ENCODE measurements at regions not wholly inside any gene's neighbourhood (a gene's known extent, or its start where the extent isn't known, plus 50 kb on each side); places are given as distances from the start of the nearest gene placed in this dataset.
"Not testable (repeated sequence)": the region's sequence is repeated elsewhere in the genome, so short reads cannot be mapped to it uniquely, and the experiment has no call there.

DNA sequence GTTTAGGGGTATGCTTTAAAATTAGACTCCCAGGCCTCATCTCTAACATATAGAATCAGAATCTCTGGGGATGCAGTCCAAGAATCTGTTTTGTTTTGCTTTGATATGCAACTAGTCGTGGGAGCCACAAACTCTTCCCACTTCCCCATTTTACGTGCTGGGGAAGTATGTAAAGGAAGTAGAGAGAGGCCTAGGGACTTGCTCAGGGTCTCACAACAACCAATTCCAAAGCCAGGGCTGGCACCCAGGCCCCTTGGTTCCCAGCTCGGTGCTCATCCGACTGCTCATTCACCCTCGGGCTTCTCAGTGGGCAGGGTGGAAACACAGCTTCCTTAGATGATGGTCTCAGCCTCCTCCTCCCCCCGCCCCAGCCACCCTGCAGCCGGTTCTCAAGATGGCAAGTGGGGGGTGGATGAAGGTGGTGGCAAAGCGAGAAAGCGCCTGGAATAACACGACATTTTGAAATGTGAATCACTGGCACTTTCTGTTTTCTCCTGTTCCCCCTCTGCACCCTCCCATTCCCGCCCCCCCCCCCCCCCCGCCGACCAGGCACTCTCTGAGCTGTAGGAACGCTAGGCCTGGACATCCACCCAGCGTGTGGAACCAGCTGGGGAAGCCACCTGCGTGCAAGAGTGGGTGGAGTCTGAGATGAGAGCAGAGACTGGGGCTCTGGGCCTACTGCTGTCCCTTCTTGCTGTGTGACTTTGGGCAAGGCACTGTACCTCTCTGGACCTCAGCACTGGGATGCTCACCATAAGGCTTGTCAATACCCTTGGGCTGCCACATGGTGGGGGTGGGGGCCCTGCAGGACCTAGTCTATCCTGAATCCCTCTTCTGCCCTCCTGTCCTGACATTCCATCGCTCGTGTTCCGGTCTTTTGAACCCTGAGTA, 214.5 kb downstream of the RPLP1 start:
- peak in 2 of 3 donors; percentile 51 to 68 for DNase-seq (ENCODE audit: low read depth in 2 of 3, low spot score in 2 of 3)

DNA sequence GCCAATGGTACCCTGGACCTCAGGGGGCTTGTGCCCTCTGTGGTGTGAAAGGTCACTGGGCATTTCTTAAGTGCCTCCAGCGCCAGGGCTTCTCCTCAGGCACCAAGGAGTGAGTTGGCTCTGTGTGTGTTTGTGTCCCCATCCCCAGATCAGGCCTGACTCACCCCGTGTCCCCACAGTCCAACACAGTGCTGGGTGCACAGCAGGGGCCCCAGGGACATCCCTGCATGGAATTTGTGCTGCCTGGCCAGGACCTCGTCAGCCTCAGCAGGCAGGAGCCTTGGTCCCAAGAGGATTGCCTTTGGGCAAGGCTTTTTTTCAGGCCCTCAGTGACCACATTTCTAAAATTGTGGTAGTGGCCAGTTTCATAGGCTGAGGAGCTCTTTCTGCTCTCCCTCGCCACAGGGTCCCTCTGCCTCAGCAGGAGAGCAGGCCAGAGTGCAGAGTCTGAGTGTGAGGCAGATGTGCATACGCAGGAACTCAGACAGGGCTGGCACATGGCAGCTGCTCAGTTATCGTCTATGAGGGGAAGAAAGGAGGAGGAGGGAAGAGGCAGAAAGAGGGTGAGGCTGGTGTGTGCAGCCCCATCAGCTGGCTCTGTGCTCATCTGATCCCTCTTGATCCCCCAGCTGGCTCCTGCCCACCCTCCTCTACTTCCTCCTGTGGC, 215.6 kb downstream of the RPLP1 start:
- DNase-seq (ENCODE audit: low read depth in 2 of 3, low spot score in 2 of 3), result peak in 2 of 3 donors; percentile 11 to 36

DNA sequence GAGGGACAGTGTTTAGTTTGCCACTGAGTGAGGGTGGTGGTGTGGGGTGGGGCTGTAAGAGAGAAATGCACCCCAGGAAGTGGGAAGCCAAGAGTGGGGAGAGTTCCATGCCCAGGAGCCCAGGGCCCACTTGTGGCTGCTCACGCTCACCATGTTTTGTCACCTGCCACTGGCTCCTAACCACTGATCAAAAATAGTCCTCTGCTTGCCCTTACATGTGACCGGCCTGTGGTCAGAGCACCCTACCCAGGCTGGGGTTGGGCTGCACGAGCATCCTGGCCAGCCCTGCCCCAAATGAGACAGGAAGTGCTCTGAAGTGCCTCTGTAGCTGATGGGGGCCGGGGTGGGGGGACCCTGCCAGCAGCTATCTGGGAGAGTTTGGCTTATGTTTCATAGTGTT, 216.3 kb downstream of the RPLP1 start:
- peak in 2 of 3 donors; percentile 42 to 62 for DNase-seq (ENCODE audit: low read depth in 2 of 3, low spot score in 2 of 3)

DNA sequence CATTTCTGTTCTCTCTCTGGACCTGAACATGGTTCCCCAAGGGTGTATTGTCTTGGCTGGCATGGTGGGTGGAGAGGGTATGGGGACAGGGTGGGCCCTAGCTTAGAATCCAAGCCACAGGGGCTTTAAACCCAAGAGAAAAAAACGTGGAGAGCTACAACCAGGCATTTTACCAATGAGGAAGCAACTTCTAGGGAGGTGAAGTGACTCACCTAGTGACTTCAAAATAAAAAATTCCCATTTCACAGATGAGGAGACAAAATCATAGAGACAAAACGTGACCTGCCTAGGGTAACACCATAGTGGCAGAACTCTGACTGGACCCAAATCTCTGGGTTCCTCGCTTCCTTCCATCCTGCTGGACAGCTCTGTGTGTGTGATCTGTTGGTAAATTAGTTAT, 216.8 kb downstream of the RPLP1 start:
- no peak for DNase-seq (ENCODE audit: low read depth in 2 of 3, low spot score in 2 of 3)

DNA sequence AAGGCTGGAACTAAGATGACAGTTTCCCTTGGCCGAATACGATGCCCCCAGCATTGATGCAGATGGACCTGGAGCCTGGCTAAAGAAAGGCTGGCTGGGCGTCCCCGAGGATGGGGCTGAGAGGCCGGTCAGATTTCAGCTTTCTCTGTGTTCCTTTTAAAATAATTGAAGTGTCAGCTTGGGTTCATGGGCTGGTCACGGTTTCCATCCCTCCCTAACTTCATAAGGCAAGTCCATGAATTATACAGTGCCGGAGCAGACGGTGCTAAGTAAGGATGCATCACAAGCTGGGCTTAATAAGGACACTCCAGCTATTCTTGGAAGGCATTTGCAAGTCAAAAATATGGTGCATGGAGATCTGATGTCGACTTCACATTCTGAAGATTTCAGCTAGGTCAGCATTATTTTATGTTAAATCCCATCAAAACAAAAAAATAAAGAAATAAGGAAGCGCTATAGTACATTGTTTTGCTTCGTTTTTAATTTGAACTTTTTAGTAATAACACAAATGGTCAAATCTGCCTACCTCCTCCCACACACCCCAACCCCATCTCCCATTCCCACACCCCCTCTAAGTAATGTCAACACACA, 220.8 kb downstream of the RPLP1 start:
- no peak for DNase-seq (ENCODE audit: low read depth in 2 of 3, low spot score in 2 of 3)

DNA sequence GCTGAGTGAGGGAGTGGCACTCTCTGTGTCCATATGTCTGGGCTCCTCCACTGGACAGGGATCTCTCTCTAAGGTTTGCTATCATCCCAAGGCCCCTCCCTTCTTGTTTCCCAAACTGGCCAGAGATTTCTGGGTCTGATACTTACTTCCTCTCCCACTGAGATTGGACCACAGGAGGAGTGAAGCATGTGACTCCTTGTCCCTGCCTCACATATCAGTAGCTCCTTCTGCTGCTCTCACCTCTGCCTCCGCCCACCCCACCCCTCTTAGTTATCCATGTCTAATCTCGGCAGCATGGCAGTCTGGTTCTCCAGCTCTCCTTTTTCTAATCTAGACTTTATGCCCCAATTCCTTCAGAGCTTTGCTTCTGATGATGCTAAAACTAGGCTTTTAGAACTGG, 223.1 kb downstream of the RPLP1 start:
- DNase-seq (ENCODE audit: low read depth in 2 of 3, low spot score in 2 of 3), result no peak

DNA sequence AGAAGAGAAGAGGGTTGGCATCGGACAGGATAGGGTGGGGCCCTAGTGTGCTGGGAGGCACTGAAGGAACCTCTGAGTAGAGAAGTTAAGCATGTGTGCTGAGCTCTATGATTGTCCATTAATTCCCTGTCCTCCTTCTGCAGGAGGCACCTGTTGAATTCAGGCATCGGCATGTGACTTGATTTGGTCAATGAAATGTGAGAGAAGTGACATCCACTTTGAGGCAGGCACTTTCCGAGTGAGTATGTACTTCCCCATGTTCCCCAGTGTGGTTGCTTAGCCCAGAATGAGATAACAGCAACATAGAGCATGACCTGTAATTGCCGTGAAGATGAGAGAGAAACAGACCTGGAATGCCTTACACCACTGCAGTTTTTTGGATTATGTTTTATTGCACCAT, 224.8 kb downstream of the RPLP1 start:
- peak in 1 of 3 donors; percentile 38 for DNase-seq (ENCODE audit: low read depth in 2 of 3, low spot score in 2 of 3)

DNA sequence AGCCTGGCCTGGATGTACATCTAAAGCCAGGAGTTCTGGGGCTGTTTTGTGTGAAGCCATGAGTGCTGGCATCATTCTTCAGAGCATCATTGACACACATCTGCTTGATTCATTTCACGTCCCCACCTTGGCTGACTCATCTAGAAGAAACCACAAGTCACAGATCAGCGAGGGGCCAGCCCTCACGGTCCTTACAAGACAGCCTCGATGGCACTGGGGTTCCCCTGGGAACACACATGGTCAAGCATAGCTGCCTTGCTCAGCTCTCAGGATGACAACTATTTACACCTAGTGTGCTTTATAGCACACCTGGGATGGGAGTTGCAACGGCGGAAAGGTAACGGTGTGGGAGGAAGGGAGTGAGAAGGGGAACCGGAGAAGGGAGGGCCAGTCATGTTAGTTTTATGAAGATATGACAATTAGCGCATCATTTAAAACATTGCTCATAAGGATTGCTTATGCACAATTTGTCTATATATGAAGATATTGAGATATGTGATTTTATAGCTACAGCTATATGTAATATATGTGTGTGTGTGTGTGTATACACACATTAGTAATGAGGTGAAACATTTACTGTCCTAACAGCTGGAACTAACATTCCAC, 227.1 kb downstream of the RPLP1 start:
- DNase-seq (ENCODE audit: low read depth in 2 of 3, low spot score in 2 of 3), result no peak

DNA sequence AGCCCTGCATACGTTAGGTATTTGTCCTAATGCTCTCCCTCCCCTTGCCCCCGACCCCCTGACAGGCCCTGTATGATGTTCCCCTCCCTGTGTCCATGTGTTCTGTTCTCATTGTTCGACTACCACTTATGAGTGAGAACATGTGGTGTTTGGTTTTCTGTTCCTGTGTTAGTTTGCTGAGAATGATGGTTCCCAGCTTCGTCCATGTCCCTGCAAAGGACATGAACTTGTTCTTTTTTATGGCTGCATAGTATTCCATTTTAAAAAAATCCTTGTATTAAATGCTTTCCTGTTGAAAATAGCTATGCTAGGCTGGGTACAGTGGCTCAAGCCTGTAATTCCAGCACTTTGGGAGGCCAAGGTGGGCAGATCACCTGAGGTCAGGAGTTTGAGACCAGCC, 232.2 kb downstream of the RPLP1 start:
- DNase-seq (ENCODE audit: low read depth in 2 of 3, low spot score in 2 of 3), result not testable (repeated sequence)

DNA sequence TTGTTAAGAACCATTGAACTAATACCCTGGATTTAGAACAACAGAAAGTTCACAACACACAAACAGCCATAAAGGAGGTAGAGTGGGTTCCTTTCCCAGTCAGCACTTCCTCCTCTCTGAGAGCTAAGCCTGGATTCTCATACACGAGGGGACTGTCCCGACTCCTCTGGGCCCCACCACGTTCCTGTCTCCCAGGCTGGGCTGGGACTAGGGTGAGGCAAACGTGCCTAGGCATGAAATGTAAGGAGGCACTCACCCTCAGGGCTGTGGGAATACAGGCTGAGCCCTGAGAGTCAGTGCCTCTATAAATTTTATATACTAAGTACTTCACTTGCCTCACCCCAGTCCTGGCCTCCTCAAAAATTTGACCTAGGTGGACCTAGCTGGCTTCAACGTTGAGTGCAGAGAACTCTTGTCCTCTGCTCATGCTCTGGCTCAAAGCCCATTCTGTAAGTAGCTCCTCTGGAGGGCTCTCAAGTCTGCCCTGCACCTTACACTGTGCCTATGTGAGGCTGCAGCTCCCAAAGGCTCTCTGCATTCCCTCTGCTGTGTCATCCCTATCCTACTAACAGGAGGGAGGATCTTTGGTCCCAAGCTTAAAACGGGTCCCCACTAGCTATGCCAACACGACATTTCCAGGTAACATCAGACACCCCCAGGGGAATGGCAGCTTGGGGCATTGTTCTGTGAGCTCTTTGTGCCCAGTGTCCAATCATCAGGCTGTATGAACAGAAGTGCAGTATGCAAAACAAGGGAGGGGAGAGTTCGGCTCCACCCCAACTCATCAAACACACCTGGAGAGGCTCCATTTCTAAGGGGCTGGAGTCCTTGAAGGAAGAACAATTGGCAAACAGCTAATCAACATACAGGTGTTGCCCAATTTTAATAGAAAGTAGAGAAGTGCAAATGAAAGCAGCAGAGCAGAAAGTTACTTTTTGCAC, 233.2 kb downstream of the RPLP1 start:
- no peak for DNase-seq (ENCODE audit: low read depth in 2 of 3, low spot score in 2 of 3)

DNA sequence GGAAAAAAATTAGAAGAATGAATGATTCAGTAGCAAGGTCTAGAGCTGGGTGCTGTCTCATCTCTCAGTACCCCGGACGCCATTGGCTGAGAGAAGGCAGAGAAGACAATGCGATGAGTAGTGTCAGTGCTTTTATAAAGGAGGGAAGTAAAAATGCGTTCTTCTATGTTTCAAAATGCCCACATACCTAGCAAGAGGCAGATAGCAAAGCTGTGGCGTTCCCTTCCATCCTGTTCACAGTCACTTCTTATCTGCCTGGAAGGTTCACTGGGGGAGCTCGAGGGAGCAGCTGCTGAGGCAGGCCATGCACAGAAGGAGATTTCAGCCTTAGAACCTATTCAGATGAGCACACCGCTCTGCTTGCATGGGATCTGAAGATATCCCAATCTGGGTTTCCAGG, 234.0 kb downstream of the RPLP1 start:
- no peak for DNase-seq (ENCODE audit: low read depth in 2 of 3, low spot score in 2 of 3)

DNA sequence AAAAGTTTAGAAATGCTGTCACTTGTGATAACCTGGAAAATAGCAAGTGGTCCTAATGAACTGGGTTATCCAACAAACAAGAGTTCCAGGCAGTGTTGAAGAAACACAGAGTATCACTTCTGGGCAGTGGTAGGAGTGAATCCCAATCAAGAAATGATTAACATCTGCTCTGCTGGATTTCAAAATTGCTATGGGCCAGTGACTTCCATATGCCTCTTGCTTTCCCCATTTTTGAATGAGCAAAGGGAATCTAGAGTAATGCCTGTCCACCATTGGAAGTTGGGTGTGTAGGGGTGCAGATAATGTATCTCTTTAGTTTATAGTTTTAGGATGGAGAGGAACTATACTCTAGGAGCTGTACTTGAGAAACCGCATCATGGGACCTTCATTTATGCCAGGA, 236.5 kb downstream of the RPLP1 start:
- DNase-seq (ENCODE audit: low read depth in 2 of 3, low spot score in 2 of 3), result no peak

DNA sequence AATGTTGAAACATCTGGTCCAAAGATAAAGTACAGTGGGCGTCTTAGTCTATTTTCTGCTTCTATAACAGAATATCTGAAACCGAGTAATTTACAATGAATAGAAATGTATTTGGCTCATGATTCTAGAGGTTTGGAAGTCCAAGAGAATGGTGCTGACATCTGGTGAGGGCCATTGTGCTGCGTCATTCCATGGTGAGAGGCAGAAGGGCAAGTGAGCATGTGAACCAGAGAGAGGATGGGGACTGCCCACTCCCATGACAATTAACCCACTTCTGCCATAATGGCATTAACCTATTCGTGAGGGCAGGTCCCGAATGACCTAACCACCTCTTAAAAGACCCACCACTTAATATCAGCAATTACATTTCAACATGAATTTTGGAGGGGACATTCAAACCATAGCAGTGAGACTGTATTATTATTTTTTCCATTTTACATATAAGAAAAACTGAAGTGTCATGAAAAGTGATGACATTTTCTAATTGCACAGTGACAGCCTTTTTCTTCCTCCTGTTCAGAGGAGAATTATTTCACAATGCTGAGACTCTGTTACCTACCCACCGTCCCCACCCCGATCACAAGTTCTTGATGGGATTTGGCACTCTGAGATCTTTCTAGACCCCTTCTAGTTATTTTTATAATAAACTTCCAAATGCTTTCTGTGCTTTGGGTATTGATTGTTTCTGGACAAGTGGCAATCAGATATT, 238.8 kb downstream of the RPLP1 start:
- no peak for DNase-seq (ENCODE audit: low read depth in 2 of 3, low spot score in 2 of 3)

DNA sequence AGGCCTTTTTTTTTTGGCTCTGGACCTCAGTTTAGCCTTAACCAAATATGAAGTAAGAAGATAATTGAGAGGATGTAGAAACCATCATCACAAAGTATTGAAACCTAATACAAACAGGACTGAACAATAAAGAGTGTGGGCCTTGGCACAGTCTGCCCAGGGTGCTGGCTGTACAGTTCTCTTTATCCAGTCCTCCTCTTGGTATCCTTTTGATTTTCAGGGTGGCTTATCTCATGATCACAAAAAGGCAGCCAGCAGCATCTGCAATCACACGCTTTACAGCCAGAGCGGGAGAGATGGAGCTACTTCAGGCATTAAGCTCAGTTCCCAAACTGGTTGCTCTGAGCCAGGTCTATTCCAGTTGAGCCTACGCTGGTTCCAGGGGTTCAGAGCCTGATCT, 239.7 kb downstream of the RPLP1 start:
- DNase-seq (ENCODE audit: low read depth in 2 of 3, low spot score in 2 of 3), result no peak

DNA sequence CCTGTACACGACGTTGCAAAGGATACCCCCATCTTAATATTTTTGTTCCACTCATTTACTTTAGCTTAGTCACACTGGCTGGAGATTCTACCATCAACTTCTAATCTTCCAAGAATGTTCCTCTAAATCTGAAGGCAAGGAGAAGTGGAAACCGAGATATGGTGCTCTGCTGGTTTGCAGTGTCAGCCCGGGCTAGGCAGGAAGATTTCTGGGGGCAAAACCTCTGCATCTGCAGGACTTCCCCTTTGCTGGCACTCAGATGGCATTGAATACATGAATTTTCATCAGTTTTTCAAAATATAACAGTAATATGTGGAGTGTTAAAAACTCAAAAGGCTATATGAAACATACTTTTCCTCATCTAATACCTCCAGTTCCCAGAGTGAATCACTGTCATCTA, 240.4 kb downstream of the RPLP1 start:
- peak in 1 of 3 donors; percentile 26 for DNase-seq (ENCODE audit: low read depth in 2 of 3, low spot score in 2 of 3)

DNA sequence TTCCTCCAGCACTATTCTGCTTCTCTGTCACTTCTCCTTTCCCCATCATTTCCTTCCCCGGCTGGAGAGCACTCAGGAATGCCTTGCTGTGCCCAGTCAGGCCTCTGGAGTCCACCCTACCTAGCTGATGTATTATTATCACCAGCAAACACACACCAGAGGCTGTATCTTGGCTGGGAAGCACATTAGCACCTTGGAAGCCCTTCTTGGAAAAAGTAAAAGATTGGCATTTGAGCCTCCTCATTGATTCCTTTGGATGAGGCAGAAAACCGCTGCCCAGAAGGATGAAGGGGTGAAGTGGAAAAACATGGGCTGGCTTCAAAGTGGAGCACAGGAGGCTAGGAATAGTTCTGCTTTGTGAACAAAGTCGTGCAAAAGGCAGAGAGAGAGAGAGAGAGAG, 244.3 kb downstream of the RPLP1 start:
- no peak for DNase-seq (ENCODE audit: low read depth in 2 of 3, low spot score in 2 of 3)

DNA sequence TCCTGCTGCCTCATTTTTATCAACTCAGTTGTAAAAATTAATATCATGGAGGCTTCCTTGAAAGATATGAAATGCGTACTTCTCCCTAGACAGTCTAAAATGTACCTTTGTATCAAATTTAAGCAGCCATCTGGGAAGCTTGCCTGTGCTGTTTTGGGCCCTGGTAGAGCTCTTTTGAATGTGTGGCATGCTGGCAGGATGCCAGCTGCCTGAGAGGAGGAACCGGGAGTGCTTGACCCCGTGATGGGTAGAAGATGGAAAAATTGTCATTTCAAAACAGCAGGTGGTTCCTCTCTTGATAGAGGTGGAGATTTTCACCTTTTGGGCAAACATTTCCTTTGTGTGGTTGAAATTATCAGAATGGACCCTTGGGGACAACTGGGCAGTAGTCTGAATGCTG, 245.3 kb downstream of the RPLP1 start:
- DNase-seq (ENCODE audit: low read depth in 2 of 3, low spot score in 2 of 3), result no peak

DNA sequence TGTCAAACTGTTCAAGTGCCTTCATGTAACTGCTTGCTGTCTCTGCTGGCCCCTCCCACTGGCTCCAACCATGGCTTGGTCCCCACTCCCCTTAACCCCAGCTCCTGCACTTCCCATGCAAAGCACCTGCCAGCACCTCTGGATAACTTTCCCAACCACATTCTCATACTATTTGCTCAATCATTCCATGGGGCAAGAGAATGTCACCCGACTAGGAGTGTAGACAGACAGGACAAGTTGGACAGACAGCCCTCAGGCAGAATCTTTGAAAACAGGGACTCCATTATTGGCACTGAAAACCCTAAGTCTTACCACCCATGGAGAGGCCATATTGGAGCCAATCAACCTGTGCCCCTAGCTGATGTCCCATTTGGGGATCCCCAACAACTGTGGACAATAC, 246.5 kb downstream of the RPLP1 start:
- no peak for DNase-seq (ENCODE audit: low read depth in 2 of 3, low spot score in 2 of 3)

DNA sequence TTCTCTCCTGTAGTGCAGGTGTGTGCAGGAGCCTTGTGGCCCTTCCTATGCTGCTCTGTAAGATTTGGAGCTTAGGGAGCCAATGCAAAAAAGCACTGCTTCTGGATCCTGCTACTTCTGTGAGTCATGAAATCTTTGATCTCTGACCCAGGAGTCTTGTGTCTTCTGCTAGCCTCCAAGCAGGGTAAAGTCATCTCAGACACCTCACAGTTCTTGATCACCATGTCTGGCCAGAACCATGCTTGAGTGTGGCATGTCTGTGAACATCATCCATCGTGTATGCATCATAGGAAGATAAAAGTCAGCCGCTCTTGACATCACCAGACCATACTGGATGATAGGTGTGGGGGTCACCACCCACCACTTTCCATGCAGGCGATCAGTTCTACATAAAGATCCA, 247.8 kb downstream of the RPLP1 start:
- no peak for DNase-seq (ENCODE audit: low read depth in 2 of 3, low spot score in 2 of 3)

DNA sequence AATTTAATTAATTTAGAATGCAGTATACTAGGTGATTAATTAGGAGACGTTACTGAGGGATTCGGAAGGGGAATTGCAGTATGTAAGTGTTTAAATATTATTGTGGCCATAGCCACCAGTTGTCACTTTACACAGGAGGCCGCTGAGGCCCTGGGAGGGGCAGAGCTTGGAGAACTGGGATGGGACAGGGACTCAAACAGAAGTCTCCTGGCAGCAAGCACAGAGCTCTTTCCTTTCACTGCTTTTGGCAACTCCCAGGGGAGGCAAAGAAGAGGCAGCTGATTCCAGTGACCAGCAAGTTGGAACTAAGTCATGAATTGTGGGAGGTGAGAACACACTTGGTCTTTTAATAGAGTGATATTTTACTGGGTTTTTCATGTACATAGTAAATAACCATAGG, 248.6 kb downstream of the RPLP1 start:
- DNase-seq (ENCODE audit: low read depth in 2 of 3, low spot score in 2 of 3), result no peak
